GM10248 (cell line): ENCODE measurements at regions not wholly inside any gene's neighbourhood (a gene's known extent, or its start where the extent isn't known, plus 50 kb on each side); places are given as distances from the start of the nearest gene placed in this dataset.
"Not testable (repeated sequence)": the region's sequence is repeated elsewhere in the genome, so short reads cannot be mapped to it uniquely, and the experiment has no call there.

ENCODE experiments used
- CTCF ChIA-PET: fragments of 300-600 bp; sonication (Branson Sonifier 250); formaldehyde crosslinking; extraction: SDS; loops from one replicate; lab custom pipeline; 2021; ENCODE audit warnings: antibody characterized with exemption; lab: Yijun Ruan, JAX
- POLR2A ChIA-PET: fragments of 350-650 bp; sonication (Branson Sonifier 250); formaldehyde crosslinking; extraction: SDS; loops from one replicate; lab custom pipeline; 2020; ENCODE audit warnings: antibody characterized with exemption; lab: Yijun Ruan, JAX
- DNase-seq: peaks from one replicate; pipeline ENCODE4 v3.0.0; 2012; ENCODE audit errors: extremely low spot score
- CTCF ChIP-seq: IDR thresholded peaks from 2 replicates; pipeline ENCODE4 v1.5.1; 2012; ENCODE audit warnings: mild to moderate bottlenecking, low read depth; ENCODE audit errors: extremely low read depth, missing control alignments, control extremely low read depth

- no peak for DNase-seq
- TF ChIP-seq CTCF = no peak
- ChIA-PET POLR2A (no interaction called here), CTCF (no interaction called here)
These were observed 149.7 kb downstream of the RRAGB start for GRCh38 chrX:55867181-55867651.

GRCh38 chrX:55867708-55868107 lies 150.2 kb downstream of the RRAGB start:
- ChIA-PET POLR2A (no interaction called here), CTCF (no interaction called here)
- no peak for TF ChIP-seq CTCF
- no peak for DNase-seq

GRCh38 chrX:55874807-55875206 lies 157.3 kb downstream of the RRAGB start:
- DNase-seq = no peak
- CTCF ChIA-PET = interaction anchor here (2.2 kb wide), 1 partner anchor 33 kb away, joined by 8 read pairs; no protein-coding TSS in a partner anchor
- no peak for TF ChIP-seq CTCF
- POLR2A ChIA-PET = no interaction called here

GRCh38 chrX:55883541-55883940 lies 166.0 kb downstream of the RRAGB start:
- DNase-seq, POLR2A ChIA-PET, CTCF ChIA-PET: not testable (repeated sequence)

- DNase-seq = peak; percentile 55
- ChIA-PET CTCF (interaction anchor here (0.7 to 4.3 kb wide), 18 partner anchors 9 to 851 kb away, joined by 3 to 28 read pairs (median 3); partner anchors contain the start of genes MAGEH1 and RRAGB), POLR2A (interaction anchor here (1.1 kb wide), 1 partner anchor 11 kb away, joined by 3 read pairs; no protein-coding TSS in a partner anchor)
- peak; percentile 30 for TF ChIP-seq CTCF
These were observed 190.5 kb downstream of the RRAGB start for GRCh38 chrX:55907968-55908607.

- CTCF ChIA-PET = interaction anchor here (0.7 to 4.3 kb wide), 18 partner anchors 9 to 851 kb away, joined by 3 to 28 read pairs (median 3); partner anchors contain the start of genes MAGEH1 and RRAGB
- no peak for TF ChIP-seq CTCF
- POLR2A ChIA-PET = interaction anchor here (1.1 kb wide), 1 partner anchor 11 kb away, joined by 3 read pairs; no protein-coding TSS in a partner anchor
- peak; percentile 18 for DNase-seq
These were observed 191.2 kb downstream of the RRAGB start for GRCh38 chrX:55908661-55909212.
